Keratinocyte (primary cell): ENCODE measurements at regions not wholly inside any gene's neighbourhood (a gene's known extent, or its start where the extent isn't known, plus 50 kb on each side); places are given as distances from the start of the nearest gene placed in this dataset.

Experiments used
- DNase-seq: peaks from one replicate; pipeline ENCODE4 v3.0.0-alpha.2; 2011; ENCODE audit warnings: low read depth, missing footprints, low spot score
- FAIRE-seq: peaks from 2 replicates; lab custom pipeline; 2011; peaks lifted over from hg19 to GRCh38; lab: Jason Lieb, UNC
- H2AFZ ChIP-seq: 2 replicates; pipeline ENCODE4 v1.6.0; 2012; ENCODE audit warnings: low read length, control low read depth, inconsistent platforms; ENCODE audit not compliant: control insufficient read depth
- H3K27ac ChIP-seq: 2 replicates; pipeline ENCODE4 v1.5.1; 2011; ENCODE audit warnings: low read length; ENCODE audit not compliant: control insufficient read depth, insufficient read depth
- H3K27me3 ChIP-seq: 3 replicates; pipeline ENCODE4 v1.6.0; 2011; ENCODE audit warnings: low read length; ENCODE audit not compliant: control insufficient read depth, insufficient read depth; ENCODE audit errors: extremely low read depth
- H3K36me3 ChIP-seq, 2 experiments: 2 replicates in 1 of 2; 3 replicates in 1 of 2; pipeline ENCODE4 v1.5.1; 2011; ENCODE audit warnings: low read length in 2 of 2, mild to moderate bottlenecking in 1 of 2; ENCODE audit not compliant: control insufficient read depth in 2 of 2, insufficient read depth in 2 of 2; ENCODE audit errors: extremely low read depth in 1 of 2
- H3K4me1 ChIP-seq: 3 replicates; pipeline ENCODE4 v1.5.1; 2011; ENCODE audit warnings: low read length; ENCODE audit not compliant: control insufficient read depth, insufficient read depth; ENCODE audit errors: extremely low read depth
- H3K4me2 ChIP-seq: 3 replicates; pipeline ENCODE4 v1.6.0; 2011; ENCODE audit warnings: low read depth, low read length; ENCODE audit not compliant: control insufficient read depth, insufficient read depth; ENCODE audit errors: extremely low read depth
- H3K4me3 ChIP-seq, 3 experiments: fragments of 200-600 bp in 1 of 3; sonication (generic) in 1 of 3; 2 replicates in 2 of 3; 3 replicates in 1 of 3; pipeline ENCODE4 v1.5.1; 2011 to 2016; ENCODE audit warnings: low read length in 3 of 3, mild to moderate bottlenecking in 3 of 3, control low read depth in 2 of 3, inconsistent platforms in 1 of 3, low read depth in 1 of 3, mixed read lengths in 1 of 3, mixed run types in 1 of 3, moderate library complexity in 1 of 3; ENCODE audit not compliant: control insufficient read depth in 2 of 3, insufficient read depth in 2 of 3; ENCODE audit errors: extremely low read depth in 1 of 3
- H3K79me2 ChIP-seq: 2 replicates; pipeline ENCODE4 v1.6.0; 2012; ENCODE audit warnings: low read length; ENCODE audit not compliant: control insufficient read depth, insufficient read depth
- H3K9ac ChIP-seq: 3 replicates; pipeline ENCODE4 v1.6.0; 2011; ENCODE audit warnings: low read length; ENCODE audit not compliant: control insufficient read depth, insufficient read depth; ENCODE audit errors: extremely low read depth
- H3K9me1 ChIP-seq: 3 replicates; pipeline ENCODE4 v1.6.0; 2011; ENCODE audit warnings: low read length; ENCODE audit not compliant: control insufficient read depth, insufficient read depth; ENCODE audit errors: extremely low read depth
- H3K9me3 ChIP-seq: 2 replicates; pipeline ENCODE4 v1.5.1; 2012; ENCODE audit warnings: low read depth, low read length; ENCODE audit not compliant: control insufficient read depth
- H4K20me1 ChIP-seq: 3 replicates; pipeline ENCODE4 v1.6.0; 2011; ENCODE audit warnings: low read length; ENCODE audit not compliant: control insufficient read depth, insufficient read depth; ENCODE audit errors: extremely low read depth
- EZH2 ChIP-seq: IDR thresholded peaks from one replicate; pipeline ENCODE4 v1.6.1; 2012; ENCODE audit warnings: inconsistent platforms, mild to moderate bottlenecking, low read length, moderate library complexity
- dilution Hi-C: fragments of 300-500 bp; cut with MboI; formaldehyde crosslinking; loops from one replicate; pipeline ENCODE4 v1.7.0; 2020; ENCODE audit warnings: low sequenced_read_pairs; ENCODE audit not compliant: extremely low pct_ligation_motif_present
- TF ChIP-seq, protein P1 (sequence below), 3 experiments: IDR thresholded peaks in 1 of 3; conservative IDR thresholded peaks in 1 of 3; optimal IDR thresholded peaks in 1 of 3; 2 replicates in 2 of 3; 3 replicates in 1 of 3; pipeline versions ENCODE3 to v1.5.1; 2011; ENCODE audit warnings: low read length in 3 of 3, mild to moderate bottlenecking in 3 of 3, moderate library complexity in 2 of 3, control low read depth in 1 of 3, inconsistent platforms in 1 of 3; ENCODE audit not compliant: insufficient read depth in 2 of 3; ENCODE audit errors: extremely low read depth in 1 of 3

DNA sequence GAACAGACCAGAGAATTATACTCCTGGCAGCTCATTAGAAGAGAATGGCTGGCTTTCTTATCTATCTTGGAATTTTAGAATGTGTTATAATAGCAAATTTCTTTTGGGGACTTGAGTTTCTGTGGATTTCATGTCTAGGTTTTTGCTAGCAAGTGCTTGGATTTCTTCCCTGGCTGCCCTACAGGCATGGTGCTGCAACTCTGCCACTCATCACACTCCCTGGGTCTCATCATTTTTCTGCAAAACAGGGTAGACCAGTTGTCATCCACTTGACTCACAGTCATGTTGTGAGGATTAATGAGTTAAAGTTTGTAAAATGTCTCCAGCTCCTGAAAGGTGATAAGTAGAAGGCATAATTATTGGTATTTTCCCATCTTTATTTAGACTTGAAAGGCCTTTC is 60.7 kb upstream of the LCORL start:
- DNase-seq (no peak), FAIRE-seq (no peak)
- no peak overlapping the region for H2AFZ ChIP-seq
- no peaks in the 10 kb centered on the region for H4K20me1 ChIP-seq
- no peak overlapping the region for H3K9ac ChIP-seq
- no peaks in the 10 kb centered on the region for H3K79me2 ChIP-seq
- H3K4me1 ChIP-seq = no peaks in the 10 kb centered on the region
- no peaks in the 10 kb centered on the region for H3K9me1 ChIP-seq
- dilution Hi-C loops = no loop called here
- H3K27ac ChIP-seq = no peak overlapping the region
- TF ChIP-seq EZH2 = no peak
- TF ChIP-seq, protein P1, sequence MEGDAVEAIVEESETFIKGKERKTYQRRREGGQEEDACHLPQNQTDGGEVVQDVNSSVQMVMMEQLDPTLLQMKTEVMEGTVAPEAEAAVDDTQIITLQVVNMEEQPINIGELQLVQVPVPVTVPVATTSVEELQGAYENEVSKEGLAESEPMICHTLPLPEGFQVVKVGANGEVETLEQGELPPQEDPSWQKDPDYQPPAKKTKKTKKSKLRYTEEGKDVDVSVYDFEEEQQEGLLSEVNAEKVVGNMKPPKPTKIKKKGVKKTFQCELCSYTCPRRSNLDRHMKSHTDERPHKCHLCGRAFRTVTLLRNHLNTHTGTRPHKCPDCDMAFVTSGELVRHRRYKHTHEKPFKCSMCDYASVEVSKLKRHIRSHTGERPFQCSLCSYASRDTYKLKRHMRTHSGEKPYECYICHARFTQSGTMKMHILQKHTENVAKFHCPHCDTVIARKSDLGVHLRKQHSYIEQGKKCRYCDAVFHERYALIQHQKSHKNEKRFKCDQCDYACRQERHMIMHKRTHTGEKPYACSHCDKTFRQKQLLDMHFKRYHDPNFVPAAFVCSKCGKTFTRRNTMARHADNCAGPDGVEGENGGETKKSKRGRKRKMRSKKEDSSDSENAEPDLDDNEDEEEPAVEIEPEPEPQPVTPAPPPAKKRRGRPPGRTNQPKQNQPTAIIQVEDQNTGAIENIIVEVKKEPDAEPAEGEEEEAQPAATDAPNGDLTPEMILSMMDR (optimal IDR thresholded peaks at IDR 0.05 in 1 of 3, IDR thresholded peaks at IDR 0.05 in 1 of 3, conservative IDR thresholded peaks at IDR 0.05 in 1 of 3; ENCODE audit: extremely low read depth in 1 of 3, insufficient read depth in 2 of 3, low read length in 3 of 3) = no peak
- H3K4me2 ChIP-seq = no peak overlapping the region
- no peaks in the 10 kb centered on the region for H3K9me3 ChIP-seq
- H3K36me3 ChIP-seq = no peaks in the 10 kb centered on the region
- no peaks in the 10 kb centered on the region for H3K27me3 ChIP-seq
- H3K4me3 ChIP-seq = no peak overlapping the region

DNA sequence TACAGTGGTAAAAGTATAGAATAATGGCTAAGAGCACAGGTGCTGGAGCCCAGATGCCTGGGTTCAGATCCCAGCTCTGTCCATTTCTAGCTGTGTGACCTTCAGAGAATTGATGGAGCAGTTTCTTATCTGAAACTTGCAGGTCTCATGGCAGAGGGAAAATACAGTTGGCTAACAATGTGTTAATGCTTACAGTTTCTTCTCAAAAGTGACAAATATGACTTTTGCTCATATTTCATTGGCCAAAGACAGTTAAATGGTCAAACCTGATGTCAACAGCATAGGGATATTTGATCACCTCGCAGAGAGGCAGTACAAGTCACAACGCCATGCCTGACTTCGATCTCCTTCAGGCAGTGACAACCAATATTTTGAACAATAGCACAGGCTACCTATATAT is 60.2 kb upstream of the LCORL start:
- no peaks in the 10 kb centered on the region for H3K4me1 ChIP-seq
- no peaks in the 10 kb centered on the region for H3K79me2 ChIP-seq
- dilution Hi-C loops = no loop called here
- no peak overlapping the region for H3K9ac ChIP-seq
- no peaks in the 10 kb centered on the region for H3K36me3 ChIP-seq
- no peak overlapping the region for H3K27ac ChIP-seq
- DNase-seq (no peak), FAIRE-seq (no peak)
- no peaks in the 10 kb centered on the region for H3K27me3 ChIP-seq
- no peaks in the 10 kb centered on the region for H3K9me1 ChIP-seq
- H2AFZ ChIP-seq = no peak overlapping the region
- no peaks in the 10 kb centered on the region for H4K20me1 ChIP-seq
- H3K4me3 ChIP-seq = no peak overlapping the region
- TF ChIP-seq EZH2 = no peak
- TF ChIP-seq, protein P1 (optimal IDR thresholded peaks at IDR 0.05 in 1 of 3, IDR thresholded peaks at IDR 0.05 in 1 of 3, conservative IDR thresholded peaks at IDR 0.05 in 1 of 3; ENCODE audit: extremely low read depth in 1 of 3, insufficient read depth in 2 of 3, low read length in 3 of 3) = no peak
- H3K4me2 ChIP-seq = no peak overlapping the region
- no peaks in the 10 kb centered on the region for H3K9me3 ChIP-seq
